Body of pancreas (tissue), 4 donors: ENCODE measurements at regions not wholly inside any gene's neighbourhood (a gene's known extent, or its start where the extent isn't known, plus 50 kb on each side); places are given as distances from the start of the nearest gene placed in this dataset.

Experiments used
- CTCF ChIP-seq, 7 experiments: fragments of 450-650 bp in 4 of 7; fragments of 200-600 bp in 3 of 7; sonication (generic) in 3 of 7; IDR thresholded peaks; one replicate each; pipeline ENCODE4 v1.5.1; 2016 to 2019; ENCODE audit warnings: antibody characterized with exemption in 7 of 7
- POLR2A ChIP-seq, 3 donors: fragments of 450-650 bp; IDR thresholded peaks; one replicate each; pipeline ENCODE4 v1.6.1; 2016; ENCODE audit warnings: antibody characterized with exemption in 3 of 3, mild to moderate bottlenecking in 2 of 3

- no peak for TF ChIP-seq CTCF (IDR thresholded peaks at IDR 0.05)
- no peak for TF ChIP-seq POLR2A (IDR thresholded peaks at IDR 0.05)
Observed at GRCh38 chr3:159236321-159236720, 434.5 kb downstream of the MFSD1 start.
